HG02973 (cell line): ENCODE measurements at regions not wholly inside any gene's neighbourhood (a gene's known extent, or its start where the extent isn't known, plus 50 kb on each side); places are given as distances from the start of the nearest gene placed in this dataset.

Experiments
- ATAC-seq: cut with Tn5 transposase; IDR thresholded peaks from one replicate; pipeline ENCODE4 v1.9.1; 2021; ENCODE audit warnings: moderate library complexity; ENCODE audit not compliant: unreplicated experiment

DNA sequence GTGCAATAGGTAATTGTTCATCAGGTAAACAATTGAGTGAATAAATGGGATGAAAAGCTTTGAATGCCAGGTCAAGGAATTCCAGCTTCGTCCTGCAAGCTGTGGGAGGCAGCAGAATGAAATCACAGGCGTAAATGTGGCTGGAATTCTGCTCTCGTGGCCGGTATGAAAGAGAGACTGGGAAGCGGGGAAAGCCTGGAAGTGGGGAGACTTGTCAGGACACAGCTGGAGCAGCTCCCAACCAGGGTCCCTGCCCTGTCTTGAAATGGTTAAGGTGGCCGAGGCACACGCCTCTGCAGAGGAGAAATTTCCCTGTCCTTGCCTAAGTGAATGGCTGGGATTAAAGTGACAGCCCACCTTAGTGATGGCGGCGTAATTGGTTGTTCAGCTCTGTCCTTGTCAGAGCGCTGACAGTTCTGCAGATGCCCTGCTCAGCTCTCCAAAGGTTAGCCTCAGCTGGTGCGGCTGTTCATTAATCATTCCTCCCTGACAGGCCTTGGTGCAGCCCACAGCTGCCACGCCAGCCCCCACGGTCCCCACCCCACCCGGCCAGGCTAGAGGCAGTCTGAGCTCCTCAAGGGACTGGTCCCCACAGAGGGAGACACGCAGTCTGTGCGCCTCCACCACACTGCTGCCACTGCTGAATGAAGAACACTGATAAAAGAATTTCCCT lies 398.3 kb upstream of the POU3F1 start:
- no peak for ATAC-seq

DNA sequence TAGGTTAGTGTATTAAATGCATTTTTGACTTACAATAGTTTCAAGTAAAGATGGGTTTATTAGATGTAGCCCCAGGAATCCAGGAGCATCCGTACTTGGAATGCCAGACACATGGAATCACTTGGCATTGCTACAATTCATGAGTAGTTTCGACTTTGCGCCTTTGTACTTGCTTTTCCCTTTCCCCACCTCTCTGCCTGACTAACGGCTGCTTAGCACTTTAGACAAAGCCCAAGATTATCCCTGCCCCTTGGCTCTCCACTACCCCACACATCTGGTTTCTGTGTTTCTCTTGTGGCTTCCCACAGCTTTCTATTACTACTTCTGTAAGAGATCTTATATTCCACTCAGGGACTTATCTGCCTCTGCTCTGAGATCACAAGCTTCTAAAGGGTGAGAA lies 397.7 kb upstream of the POU3F1 start:
- no peak for ATAC-seq

DNA sequence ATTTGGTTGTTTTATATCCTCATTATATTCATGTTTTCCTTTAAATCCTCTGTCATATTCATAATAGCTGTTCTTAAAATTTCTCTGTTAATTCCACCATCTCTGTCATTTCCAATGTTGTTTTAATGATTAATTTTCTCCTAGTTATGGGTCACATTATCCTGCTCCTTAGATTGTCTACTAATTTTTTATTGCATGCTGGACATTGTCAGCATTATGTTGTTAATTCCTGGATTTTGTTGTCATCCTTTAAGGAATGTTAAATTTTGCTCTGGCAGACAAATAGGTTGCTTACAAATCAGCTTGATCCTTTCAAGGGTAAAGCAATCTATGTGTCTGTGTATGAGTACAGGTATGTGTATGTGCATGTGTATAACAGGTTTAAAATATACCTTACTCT lies 393.8 kb upstream of the POU3F1 start:
- ATAC-seq: no peak

DNA sequence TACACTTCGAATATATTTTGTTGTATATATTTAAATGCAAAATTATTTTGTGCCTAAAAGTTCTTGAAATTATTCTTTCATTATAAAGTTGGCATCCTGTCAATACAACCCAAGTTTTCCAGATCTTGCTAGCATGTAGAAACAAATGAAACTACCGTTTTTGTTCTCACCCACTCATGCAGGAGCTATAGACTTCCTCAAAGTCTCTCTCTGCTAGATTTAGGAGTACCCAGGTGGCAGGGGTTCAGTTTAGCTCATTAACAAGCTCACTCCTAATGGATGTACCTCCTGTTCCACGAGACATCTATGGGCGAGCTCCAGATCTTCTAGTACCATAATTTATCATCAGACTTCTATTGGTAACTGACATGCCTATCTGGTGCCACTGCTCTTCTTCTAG lies 390.2 kb upstream of the POU3F1 start:
- ATAC-seq: no peak

DNA sequence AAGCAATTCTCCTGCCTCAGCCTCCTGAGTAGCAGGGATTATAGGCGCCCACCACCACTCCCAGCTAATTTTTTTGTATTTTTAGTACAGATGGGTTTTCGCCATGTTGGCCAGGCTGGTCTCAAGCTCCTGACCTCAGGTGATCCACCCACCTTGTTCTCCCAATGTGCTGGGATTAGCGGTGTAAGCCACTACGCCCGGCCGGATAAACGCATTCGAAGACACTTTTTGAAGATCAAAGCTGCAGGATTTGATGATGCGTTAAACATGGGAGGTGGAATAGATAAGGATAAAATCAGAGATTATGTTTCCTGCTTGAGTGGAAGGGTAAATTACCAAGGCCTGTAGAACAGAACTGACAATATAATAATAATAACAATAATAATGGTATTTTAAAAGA lies 389.4 kb upstream of the POU3F1 start:
- ATAC-seq: no peak

DNA sequence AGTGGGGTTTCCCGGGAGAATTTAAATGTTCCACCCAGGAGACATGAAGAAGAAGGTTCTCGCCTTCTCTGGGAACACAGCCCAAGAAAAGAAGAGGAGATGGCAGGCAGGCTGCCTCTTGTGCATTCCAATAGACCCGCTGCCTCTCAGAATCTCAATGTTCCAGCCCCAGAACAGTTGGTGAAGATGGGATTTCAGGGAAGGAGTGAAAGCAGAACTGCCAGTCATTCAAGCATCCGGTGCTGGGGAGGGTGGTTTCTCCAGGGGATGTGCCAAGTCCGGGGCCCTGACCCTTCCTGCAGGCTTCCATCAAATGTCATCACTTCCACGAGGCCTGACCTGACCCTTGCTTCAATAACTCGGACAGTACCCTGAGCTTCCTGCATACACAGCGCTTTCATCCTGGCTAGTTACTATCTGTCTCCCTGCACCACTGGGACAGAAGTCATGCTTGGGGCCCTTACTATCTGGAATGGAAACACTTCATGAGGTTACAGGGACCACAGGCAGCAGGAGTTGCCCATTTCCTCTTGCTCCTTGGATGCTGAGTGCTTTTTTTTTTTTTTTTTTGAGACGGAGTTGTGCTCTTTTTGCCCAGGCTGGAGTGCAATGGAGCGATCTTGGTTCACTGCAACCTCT lies 386.6 kb upstream of the POU3F1 start:
- no peak for ATAC-seq

DNA sequence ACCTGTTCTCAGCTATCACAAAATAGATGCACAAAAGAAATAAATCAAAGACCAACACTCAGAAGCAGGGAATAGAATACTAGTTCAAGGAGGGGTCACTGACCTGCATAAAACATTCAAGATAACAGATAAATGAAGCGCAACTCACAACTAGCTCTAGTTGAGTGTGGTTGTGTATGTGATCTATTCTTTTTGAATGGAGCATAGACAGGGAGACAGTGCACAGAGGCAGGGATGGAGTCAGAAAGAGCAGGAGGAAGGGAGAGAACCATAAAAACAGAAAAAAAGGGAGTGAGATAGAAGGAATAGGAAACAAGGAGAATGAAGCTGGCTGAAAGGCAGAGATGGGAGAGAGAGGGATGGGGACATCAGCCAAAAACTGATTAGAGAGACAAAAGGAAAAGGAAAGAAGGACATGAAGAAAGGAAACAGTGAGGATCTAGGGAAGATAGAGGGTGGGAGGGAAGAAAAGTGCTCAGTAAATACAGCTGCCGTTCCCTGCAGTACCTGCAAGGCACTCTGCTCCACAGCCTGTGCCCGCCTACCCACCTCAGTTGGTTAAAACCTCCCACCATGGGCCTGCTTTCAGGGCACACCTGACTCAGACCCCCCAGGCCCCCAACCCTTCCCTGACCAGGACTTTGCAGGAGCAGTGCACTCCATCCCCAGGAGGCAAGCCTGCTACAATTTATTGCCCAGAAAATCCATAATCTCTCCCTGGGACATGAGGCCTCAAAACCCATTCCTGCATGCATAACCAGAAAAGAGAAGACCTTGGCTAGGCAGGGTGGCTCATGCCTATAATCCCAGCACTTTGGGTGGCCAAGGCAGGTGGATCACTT lies 385.2 kb upstream of the POU3F1 start:
- no peak for ATAC-seq

DNA sequence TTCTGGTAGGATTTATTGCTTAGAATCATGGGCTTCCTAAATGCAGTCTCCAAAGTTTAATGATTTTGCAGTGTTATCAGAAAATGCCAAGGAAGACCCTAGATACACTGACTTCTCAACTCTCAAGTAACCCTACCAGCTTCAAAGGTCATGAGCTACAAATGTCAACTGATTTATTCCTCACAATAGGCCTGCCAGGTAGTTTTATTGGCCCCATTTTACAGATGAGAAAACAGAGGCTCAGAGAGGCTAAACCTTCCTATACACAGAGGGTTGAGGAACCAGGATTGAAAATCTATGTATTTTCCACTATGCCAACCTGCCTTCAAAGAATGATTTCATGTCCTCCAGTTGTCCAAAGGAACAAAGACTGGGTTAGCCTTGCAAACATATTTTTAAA lies 384.4 kb upstream of the POU3F1 start:
- ATAC-seq: no peak

DNA sequence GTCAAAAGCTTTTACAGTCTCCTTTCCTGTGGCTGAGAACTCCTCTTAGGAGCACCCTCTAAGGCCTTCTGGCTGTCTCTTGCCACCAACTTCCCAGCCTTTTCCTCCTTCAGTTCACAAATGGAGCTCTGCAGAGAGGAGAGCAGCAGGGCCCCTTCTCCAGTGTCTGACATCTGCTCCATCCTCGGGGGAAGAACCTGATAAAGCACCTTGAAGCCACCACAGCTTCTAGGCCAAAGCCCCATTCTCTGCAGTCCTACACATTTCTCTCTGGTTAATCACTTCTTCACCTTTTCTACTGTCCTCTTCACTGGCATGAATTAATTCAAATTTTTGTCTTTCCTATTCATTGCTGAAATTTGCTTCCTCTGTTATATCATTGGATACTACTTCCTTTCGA lies 378.1 kb upstream of the POU3F1 start:
- ATAC-seq: no peak

DNA sequence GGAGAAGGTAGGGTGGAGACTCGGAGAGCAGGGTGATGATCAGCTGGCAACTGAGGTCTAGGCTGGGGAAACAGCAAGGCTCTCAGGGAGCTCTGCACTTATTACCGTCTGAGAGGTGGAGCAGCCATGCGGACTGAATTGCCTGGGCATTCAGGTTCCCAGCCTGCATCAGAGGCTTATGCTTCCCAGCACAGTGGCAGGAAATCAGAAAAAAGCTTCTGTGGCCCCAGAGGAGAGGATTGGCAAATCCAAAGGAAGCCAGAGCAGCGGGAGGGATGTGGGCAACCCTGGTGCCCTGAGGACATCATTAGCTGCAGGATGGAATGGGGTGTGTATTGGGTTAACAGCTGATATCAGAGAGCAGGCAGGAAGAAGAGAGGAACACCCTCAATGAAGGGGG lies 374.1 kb upstream of the POU3F1 start:
- ATAC-seq: no peak

DNA sequence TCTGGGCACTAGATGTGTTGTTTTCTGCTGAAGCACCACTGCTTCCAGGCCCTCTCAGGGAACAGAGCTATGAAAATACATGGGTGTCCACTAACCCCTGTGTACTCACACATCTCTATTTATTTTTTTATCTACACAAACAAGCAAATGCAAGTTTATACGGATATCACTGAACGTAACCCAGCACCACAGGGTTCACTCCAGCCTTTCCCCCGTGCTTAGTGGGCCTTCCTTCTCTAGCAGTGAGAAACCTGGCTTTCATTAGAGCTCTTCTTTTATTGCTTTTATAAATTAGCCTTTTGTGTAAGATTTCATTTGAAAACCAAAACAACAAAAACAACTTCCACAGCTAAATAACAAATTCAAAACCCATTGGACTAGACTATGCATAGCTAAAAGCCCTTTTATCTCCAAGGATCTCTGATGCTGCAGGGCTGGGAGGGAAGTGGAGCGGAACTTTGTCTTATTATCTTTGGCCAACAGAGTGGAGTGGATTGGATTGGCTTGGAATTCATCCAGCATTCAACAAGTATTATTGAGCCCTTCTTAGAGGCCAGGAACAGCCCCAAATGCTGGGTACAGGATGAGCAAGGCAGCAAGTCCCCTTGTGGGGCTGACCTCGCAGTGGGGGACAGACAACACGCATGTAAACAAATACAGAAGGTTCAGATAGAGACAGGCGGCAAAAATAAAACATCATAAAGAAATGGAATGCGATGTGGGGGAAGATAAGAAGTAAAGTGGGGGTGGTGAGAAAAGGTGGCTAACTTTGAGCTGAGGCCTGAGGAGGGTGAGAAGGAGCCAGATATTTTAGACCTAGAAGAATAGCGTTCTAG lies 371.8 kb upstream of the POU3F1 start:
- no peak for ATAC-seq

DNA sequence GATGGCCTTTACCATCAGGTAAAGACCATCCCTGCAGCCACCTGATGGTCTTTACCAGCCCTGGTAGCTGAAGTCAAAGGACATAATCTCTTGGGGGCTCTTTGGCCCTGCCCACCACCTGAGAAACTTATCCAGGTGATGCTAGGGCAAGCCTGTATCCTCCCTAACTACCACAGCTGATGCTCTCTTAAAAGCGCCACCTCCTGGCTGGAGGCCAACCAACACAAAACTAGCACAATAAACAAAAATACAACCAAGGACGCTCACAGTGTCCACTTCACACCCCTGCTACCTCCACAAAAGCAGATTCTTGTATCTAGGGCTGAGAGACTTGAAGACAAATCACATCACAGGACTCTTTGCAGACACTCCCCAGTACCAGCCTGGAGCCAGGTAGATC lies 357.1 kb upstream of the POU3F1 start:
- no peak for ATAC-seq

DNA sequence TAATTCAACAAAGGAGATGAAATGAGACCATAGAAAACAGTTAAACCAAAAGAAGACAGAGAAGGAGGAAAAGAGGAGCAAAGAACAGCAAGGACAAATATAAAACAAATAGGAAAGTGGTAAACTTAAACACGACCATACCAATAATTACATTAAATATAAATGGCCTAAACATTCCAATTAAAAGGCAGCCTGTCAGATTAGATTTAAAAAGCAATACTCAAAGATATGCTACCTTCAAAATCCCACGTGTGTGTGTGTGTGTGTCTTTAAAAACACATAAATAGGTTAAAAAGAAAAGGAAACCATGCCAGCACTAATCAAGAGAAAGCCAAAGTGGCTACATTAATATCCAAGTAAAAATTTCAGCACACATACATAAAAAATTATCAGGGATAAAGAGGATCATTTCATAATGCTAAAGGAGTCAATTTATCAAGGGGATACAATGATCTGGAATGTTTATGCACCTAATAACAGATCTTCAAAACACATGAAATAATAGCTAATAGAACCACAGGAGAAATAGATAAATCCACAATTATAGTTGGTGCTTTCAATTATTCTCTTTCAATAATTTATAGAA lies 355.7 kb upstream of the POU3F1 start:
- ATAC-seq: no peak

DNA sequence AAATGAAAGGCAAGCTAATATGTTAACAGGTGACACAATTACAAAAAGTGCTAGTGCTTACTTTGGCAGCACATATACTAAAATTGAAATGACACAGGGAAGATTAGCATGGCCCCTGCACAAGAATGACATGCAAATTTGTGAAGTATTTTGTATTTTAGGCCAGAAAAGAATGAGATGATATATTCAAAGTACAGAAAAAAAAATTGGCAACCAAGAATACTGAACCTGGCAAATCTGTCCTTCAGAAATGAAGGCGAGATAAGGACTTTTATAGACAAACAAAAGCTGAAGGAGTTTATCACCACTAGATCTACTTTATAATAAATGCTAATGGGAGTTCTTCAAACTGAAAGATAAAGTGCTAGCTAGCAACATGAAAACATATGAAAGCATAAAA lies 350.0 kb upstream of the POU3F1 start:
- no peak for ATAC-seq

DNA sequence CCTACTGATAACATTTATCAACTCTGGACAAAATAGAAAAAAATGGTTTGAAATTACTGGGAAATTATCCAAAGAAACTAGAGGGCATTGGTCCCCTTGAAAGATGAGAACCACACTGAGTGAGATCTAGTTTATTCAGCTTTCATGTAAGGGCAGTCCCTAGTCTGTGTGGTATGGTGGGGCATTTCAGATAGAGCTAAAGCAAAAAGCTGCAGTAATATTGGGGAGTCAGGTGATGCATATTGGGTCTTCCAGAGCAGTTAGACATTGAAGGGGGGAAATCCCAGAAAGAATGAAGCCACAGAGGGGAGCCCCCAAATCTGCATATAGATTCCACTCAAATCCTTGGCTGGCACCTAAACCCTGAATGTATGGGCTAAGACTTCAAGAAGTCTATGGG lies 347.7 kb upstream of the POU3F1 start:
- ATAC-seq: no peak

DNA sequence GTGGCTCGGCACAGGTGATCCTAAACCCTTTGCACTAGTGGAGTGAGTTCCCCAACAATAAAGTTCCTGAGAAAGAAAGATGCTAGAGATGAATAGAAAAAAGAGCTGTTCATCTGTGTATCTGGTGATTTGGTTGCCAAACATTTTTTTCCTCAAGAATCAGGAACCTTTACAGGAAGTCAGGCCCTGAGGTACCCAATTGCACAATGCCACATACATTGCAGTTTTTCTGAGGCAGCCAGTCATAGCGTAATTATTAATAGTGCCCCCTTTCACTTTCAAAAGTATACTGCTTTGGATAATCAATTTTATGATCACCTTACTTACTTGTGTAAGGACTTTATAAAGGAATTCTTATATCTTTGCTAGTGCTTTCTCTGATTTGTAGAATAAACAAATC lies 346.3 kb upstream of the POU3F1 start:
- ATAC-seq: no peak

DNA sequence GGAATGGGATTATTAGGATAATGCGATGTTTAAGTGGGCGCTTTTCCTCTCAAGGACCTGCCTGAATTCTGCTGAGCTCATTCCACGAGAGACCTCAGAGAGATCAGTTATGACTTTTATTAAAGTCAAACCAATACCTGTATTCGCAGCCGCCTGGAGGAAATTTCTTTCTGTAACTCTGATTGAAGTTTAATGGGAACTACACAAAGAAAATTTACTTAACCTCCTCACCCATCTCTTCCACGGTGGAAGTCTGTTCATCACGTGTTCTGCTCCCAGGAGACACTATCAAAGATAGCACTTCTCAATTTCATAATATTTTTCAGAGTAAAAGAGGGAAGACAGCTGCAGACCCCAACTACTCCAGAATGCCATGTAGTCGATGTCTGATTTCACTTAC lies 334.7 kb upstream of the POU3F1 start:
- no peak for ATAC-seq

DNA sequence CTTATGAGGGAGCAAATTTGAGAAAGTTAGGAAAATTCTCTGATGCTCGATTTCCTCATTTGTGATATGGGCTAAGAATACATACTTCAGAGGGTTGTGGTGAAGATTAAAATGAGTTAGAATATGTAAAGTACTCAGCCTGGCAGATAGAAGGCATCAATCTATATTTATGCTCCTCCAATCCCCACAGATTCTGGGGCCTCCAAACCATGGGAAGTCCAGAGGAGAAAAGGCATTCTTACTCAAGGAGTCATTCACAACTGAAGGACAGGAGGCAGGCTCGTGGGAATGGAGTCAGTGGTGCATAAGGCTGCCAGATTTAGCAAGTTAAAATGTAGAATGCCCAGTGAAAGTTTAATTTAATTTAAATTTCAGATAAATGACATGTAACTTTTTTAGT lies 330.0 kb upstream of the POU3F1 start:
- no peak for ATAC-seq

DNA sequence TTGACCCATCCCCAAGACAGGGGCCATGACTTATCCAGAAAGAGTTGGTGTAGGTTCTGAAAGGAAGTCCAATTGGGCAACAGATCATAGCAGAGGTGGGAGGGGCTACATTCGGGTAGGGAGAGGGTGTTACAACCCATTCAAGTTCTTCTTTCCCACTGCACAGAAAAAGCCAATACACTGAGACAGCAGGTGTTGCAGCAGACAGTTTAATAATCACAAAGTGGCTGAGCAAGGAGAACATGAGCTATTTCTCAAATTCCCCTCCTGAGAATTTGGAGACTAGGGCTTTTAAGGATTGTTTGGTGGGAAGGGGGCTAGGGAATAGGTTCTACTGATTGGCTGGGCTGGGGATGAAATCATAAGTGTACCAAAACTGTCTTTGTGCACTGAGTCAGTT lies 328.4 kb upstream of the POU3F1 start:
- ATAC-seq: no peak

DNA sequence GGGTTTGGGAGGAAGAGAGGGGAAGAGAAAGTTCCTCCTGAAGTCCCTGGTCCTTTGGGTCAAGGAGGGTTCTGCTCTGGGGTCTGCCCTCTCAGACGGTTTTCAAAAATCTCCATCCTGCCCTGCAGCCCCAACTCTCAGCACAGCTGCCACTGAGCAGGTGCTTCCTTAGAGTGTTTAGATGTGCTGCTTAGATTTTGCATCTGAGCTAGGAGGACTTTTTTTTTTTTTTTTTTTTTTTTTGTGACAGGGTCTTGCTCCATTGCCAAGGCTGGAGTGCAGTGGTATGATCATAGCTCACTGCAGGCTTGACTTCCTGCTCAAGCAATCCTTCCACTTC lies 324.9 kb upstream of the POU3F1 start:
- ATAC-seq: no peak
